ENCODE measurements at regions not wholly inside any gene's neighbourhood (a gene's known extent, or its start where the extent isn't known, plus 50 kb on each side); places are given as distances from the start of the nearest gene placed in this dataset.
"Not testable (repeated sequence)": the region's sequence is repeated elsewhere in the genome, so short reads cannot be mapped to it uniquely, and the experiment has no call there.

DNA sequence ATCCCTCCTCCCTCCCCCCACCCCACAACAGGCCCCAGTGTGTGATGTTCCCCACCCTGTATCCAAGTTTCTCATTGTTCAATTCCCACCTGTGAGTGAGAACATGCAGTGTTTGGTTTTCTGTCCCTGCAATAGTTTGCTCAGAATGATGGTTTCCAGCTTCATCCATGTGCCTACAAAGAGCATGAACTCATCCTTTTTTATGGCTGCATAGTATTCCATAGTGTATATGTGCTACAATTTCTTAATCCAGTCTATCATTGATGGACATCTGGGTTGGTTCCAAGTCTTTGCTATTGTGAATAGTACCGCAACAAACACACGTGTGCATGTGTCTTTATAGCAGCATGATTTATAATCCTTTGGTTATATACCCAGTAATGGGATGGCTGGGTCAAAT lies 108.2 kb upstream of the SLC35F1 start:
- H3K27ac ChIP-seq (ENCODE audit: low read depth, low read length); intact Hi-C loops (cut with micrococcal nuclease); H3K27me3 ChIP-seq (ENCODE audit: control insufficient read depth in 2 of 2, insufficient read depth in 2 of 2, low read length in 2 of 2); CTCF ChIA-PET; H3K27ac Mint-ChIP-seq; H3K9me3 ChIP-seq (ENCODE audit: control insufficient read depth in 2 of 3, low read length in 3 of 3); H3K4me1 ChIP-seq (ENCODE audit: control insufficient read depth in 2 of 2, insufficient read depth in 2 of 2, low read length in 2 of 2); ATAC-seq; H3K36me3 ChIP-seq (ENCODE audit: control insufficient read depth in 2 of 3, insufficient read depth in 3 of 3, low read length in 3 of 3); POLR2A ChIA-PET; H3K4me1 Mint-ChIP-seq; DNase-seq; H3K4me3 ChIP-seq (ENCODE audit: low read length); H3K36me3 Mint-ChIP-seq; H3K4me3 Mint-ChIP-seq: not testable (repeated sequence)
- H3K27me3 Mint-ChIP-seq: peaks cover 0 to 12% (median 4%) of the 10 kb centered on the region in 5 donors
- H3K9me3 Mint-ChIP-seq: peaks cover 0 to 11% (median 4%) of the 10 kb centered on the region in 11 donors

DNA sequence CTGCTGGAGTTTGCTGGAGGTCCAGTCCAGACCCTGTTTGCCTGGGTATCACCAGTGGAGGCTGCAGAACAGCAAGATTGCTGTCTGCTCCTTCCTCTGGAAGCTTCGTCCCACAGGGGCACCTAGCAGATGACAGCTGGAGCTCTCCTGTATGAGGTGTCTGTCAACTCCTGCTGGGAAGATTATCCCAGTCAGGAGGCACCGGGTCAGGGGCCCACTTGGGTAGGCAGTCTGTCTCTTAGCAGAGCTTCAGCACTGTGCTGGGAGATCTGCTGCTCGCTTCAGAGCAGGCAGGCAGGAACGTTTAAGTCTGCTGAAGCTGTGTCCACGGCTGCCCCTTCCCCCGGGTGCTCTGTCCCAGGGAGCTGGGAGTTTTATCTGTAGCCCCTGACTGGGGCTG lies 96.8 kb upstream of the SLC35F1 start:
- no peaks in the 10 kb centered on the region for H3K4me1 ChIP-seq (ENCODE audit: control insufficient read depth in 2 of 2, insufficient read depth in 2 of 2, low read length in 2 of 2)
- H3K9me3 ChIP-seq (ENCODE audit: control insufficient read depth in 2 of 3, low read length in 3 of 3): no peaks in the 10 kb centered on the region
- ChIA-PET POLR2A (no interaction called here), CTCF (no interaction called here)
- Mint-ChIP-seq H3K4me1 (no peaks in the 10 kb centered on the region), H3K27ac (no peak overlapping the region), H3K9me3 (peaks cover 0 to 14% (median 6%) of the 10 kb centered on the region in 11 donors), H3K4me3 (no peak overlapping the region), H3K36me3 (no peaks in the 10 kb centered on the region), H3K27me3 (peaks cover 0 to 16% (median 11%) of the 10 kb centered on the region in 5 donors)
- intact Hi-C loops (cut with micrococcal nuclease): no loop called here
- ATAC-seq (no peak), DNase-seq (no peak)
- no peak overlapping the region for H3K27ac ChIP-seq (ENCODE audit: low read depth, low read length)
- no peaks in the 10 kb centered on the region for H3K36me3 ChIP-seq (ENCODE audit: control insufficient read depth in 2 of 3, insufficient read depth in 3 of 3, low read length in 3 of 3)
- H3K27me3 ChIP-seq (ENCODE audit: control insufficient read depth in 2 of 2, insufficient read depth in 2 of 2, low read length in 2 of 2): no peaks in the 10 kb centered on the region
- H3K4me3 ChIP-seq (ENCODE audit: low read length): no peak overlapping the region

DNA sequence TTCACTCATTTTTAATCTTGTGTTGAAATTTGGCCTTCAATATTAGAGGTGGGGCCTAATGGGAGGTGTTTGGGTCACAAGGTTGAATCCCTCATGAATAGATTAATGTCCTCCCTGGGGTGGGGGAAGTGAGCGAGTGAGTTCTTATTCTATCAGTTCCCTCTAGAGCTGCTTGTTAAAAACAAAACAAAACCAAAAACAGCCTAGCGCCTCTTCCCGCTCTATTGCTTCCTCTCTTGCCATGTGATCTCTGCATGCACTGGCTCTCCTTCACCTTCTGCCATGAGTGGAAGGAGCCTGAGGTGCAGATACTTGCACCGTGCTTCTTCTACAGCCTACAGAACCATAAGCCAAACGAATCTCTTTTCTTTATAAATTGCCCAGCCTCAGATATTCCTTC lies 89.6 kb upstream of the SLC35F1 start:
- peaks cover 0 to 14% (median 7%) of the 10 kb centered on the region in 5 donors for H3K27me3 Mint-ChIP-seq
- H3K9me3 ChIP-seq (ENCODE audit: control insufficient read depth in 2 of 3, low read length in 3 of 3): no peaks in the 10 kb centered on the region
- H3K27me3 ChIP-seq (ENCODE audit: control insufficient read depth in 2 of 2, insufficient read depth in 2 of 2, low read length in 2 of 2): no peaks in the 10 kb centered on the region
- no peak for ATAC-seq
- no peaks in the 10 kb centered on the region for H3K36me3 Mint-ChIP-seq
- H3K4me1 Mint-ChIP-seq: no peaks in the 10 kb centered on the region
- no peak overlapping the region for H3K27ac Mint-ChIP-seq
- intact Hi-C loops (cut with micrococcal nuclease): no loop called here
- peaks cover 2 to 29% (median 8%) of the 10 kb centered on the region in 11 donors for H3K9me3 Mint-ChIP-seq
- H3K36me3 ChIP-seq (ENCODE audit: control insufficient read depth in 2 of 3, insufficient read depth in 3 of 3, low read length in 3 of 3): no peaks in the 10 kb centered on the region
- ChIA-PET POLR2A (no interaction called here), CTCF (no interaction called here)
- no peak for DNase-seq
- H3K27ac ChIP-seq (ENCODE audit: low read depth, low read length): no peak overlapping the region
- no peak overlapping the region for H3K4me3 Mint-ChIP-seq
- H3K4me3 ChIP-seq (ENCODE audit: low read length): no peak overlapping the region
- H3K4me1 ChIP-seq (ENCODE audit: control insufficient read depth in 2 of 2, insufficient read depth in 2 of 2, low read length in 2 of 2): no peaks in the 10 kb centered on the region

DNA sequence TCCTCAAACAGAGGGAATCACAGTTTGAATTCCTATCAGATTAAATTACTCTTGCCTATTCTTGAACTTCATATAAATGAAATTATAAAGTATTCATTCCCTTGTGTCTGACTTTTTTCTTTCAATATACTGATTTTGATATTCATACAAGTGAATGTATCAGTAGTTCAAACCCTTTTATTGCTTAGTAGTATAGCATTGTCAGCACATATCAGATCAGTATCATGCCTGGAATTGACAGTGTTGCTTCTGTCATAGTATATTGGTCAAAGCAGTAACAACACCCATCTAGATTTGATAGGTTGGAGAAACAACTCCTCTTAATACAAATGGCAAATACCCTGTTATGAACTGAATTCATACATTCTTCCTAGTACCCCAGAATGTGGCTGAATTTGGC lies 89.1 kb upstream of the SLC35F1 start:
- Mint-ChIP-seq H3K27ac (no peak overlapping the region), H3K4me1 (no peaks in the 10 kb centered on the region), H3K9me3 (peaks cover 2 to 29% (median 8%) of the 10 kb centered on the region in 11 donors), H3K27me3 (peaks cover 0 to 14% (median 7%) of the 10 kb centered on the region in 5 donors), H3K36me3 (no peaks in the 10 kb centered on the region), H3K4me3 (no peak overlapping the region)
- Histone ChIP-seq H3K27me3 (ENCODE audit: control insufficient read depth in 2 of 2, insufficient read depth in 2 of 2, low read length in 2 of 2) (no peaks in the 10 kb centered on the region), H3K27ac (ENCODE audit: low read depth, low read length) (no peak overlapping the region), H3K4me3 (ENCODE audit: low read length) (no peak overlapping the region), H3K4me1 (ENCODE audit: control insufficient read depth in 2 of 2, insufficient read depth in 2 of 2, low read length in 2 of 2) (no peaks in the 10 kb centered on the region), H3K9me3 (ENCODE audit: control insufficient read depth in 2 of 3, low read length in 3 of 3) (no peaks in the 10 kb centered on the region), H3K36me3 (ENCODE audit: control insufficient read depth in 2 of 3, insufficient read depth in 3 of 3, low read length in 3 of 3) (no peaks in the 10 kb centered on the region)
- ATAC-seq (no peak), DNase-seq (no peak)
- intact Hi-C loops (cut with micrococcal nuclease): no loop called here
- ChIA-PET POLR2A (no interaction called here), CTCF (no interaction called here)

DNA sequence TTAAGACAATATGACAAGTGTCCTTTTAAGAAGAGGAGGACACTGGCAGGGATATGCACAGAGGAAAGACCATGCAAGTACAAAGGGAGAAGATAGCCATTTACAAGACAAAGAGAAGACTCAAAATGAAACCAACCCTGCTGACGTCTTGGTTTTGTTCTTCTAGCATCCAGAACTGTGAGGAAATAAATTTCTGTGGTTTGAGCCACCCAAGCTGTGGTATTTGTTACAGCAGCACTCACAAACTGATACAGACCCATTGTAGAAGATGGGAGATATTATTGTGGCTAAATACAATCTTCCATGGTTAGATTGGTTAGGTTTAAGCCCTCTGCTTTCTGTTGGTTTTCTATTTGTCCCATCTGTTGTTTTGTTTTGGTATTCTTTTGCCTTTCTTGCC lies 88.6 kb upstream of the SLC35F1 start:
- H3K36me3 ChIP-seq (ENCODE audit: control insufficient read depth in 2 of 3, insufficient read depth in 3 of 3, low read length in 3 of 3): no peaks in the 10 kb centered on the region
- Mint-ChIP-seq H3K36me3 (no peaks in the 10 kb centered on the region), H3K4me1 (no peaks in the 10 kb centered on the region), H3K27ac (no peak overlapping the region), H3K4me3 (no peak overlapping the region), H3K27me3 (peaks cover 0 to 14% (median 7%) of the 10 kb centered on the region in 5 donors), H3K9me3 (peaks cover 2 to 29% (median 8%) of the 10 kb centered on the region in 11 donors)
- no peak overlapping the region for H3K4me3 ChIP-seq (ENCODE audit: low read length)
- DNase-seq (no peak), ATAC-seq (no peak)
- no peaks in the 10 kb centered on the region for H3K9me3 ChIP-seq (ENCODE audit: control insufficient read depth in 2 of 3, low read length in 3 of 3)
- no peaks in the 10 kb centered on the region for H3K4me1 ChIP-seq (ENCODE audit: control insufficient read depth in 2 of 2, insufficient read depth in 2 of 2, low read length in 2 of 2)
- no peaks in the 10 kb centered on the region for H3K27me3 ChIP-seq (ENCODE audit: control insufficient read depth in 2 of 2, insufficient read depth in 2 of 2, low read length in 2 of 2)
- ChIA-PET CTCF (no interaction called here), POLR2A (no interaction called here)
- H3K27ac ChIP-seq (ENCODE audit: low read depth, low read length): no peak overlapping the region
- intact Hi-C loops (cut with micrococcal nuclease): no loop called here

DNA sequence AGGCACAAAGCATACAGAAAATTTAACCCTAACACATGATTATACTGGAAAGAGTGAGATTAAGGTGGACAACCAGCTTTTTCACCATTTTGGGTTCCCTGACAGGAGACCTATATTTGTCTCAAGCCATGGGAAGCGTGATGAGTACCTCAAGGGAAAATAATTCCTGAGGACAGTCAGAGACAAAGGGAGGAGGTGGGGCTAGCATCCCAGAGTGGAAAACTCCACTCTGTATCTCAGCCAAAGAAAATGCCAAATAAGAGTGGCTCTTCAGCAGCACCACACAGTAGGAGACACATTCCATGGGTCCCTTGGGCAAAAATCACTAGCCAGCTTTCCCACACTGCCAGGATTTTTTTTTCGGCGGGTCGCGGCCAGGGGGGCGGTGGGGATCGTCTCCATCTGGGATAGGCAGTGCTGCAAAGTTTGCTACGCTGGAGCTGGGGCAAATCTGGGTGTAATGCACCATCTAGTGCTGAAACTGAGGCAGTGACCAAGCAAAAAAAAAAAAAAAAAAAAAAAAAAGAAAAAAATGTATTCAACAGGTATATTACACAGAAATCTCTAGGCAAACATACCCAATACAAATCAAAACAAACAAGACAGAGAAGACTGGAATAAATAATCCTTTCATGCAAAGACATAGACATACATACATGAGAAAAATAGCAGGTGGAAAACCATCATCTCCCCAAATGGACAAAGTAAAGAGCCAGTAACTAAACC lies 77.3 kb upstream of the SLC35F1 start:
- H3K27ac Mint-ChIP-seq: no peak overlapping the region
- ATAC-seq (no peak), DNase-seq (no peak)
- no peaks in the 10 kb centered on the region for H3K27me3 ChIP-seq (ENCODE audit: control insufficient read depth in 2 of 2, insufficient read depth in 2 of 2, low read length in 2 of 2)
- H3K4me1 ChIP-seq (ENCODE audit: control insufficient read depth in 2 of 2, insufficient read depth in 2 of 2, low read length in 2 of 2): no peaks in the 10 kb centered on the region
- H3K9me3 ChIP-seq (ENCODE audit: control insufficient read depth in 2 of 3, low read length in 3 of 3): no peaks in the 10 kb centered on the region
- POLR2A ChIA-PET: no interaction called here
- H3K4me3 ChIP-seq (ENCODE audit: low read length): no peak overlapping the region
- H3K4me1 Mint-ChIP-seq: no peaks in the 10 kb centered on the region
- peaks cover 3 to 44% (median 36%) of the 10 kb centered on the region in 5 donors for H3K27me3 Mint-ChIP-seq
- no peak overlapping the region for H3K4me3 Mint-ChIP-seq
- H3K36me3 ChIP-seq (ENCODE audit: control insufficient read depth in 2 of 3, insufficient read depth in 3 of 3, low read length in 3 of 3): no peaks in the 10 kb centered on the region
- no peak overlapping the region for H3K27ac ChIP-seq (ENCODE audit: low read depth, low read length)
- peaks cover 0 to 5% (median 0%) of the 10 kb centered on the region in 5 donors for H3K36me3 Mint-ChIP-seq
- CTCF ChIA-PET: no interaction called here
- intact Hi-C loops (cut with micrococcal nuclease): no loop called here
- peaks cover 0 to 27% (median 7%) of the 10 kb centered on the region in 11 donors for H3K9me3 Mint-ChIP-seq

DNA sequence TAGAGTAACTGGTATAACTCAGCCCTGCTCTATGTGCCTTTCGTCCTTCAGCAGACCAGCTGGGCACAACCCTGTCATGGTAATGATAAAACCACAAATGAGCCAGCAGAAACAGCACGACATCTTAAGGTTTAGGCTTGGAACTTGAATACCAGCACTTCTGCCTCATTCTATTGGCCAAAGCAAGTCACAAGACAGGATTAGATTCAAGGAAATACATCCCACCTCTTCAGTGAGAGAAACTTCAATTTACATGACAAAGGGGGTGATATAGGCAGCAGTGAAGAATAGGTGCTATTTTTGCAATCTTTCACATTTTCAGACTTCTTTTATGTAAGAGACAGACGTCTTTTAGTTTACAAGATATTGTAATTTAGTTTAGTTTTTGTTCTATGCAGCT lies 69.8 kb upstream of the SLC35F1 start:
- Histone ChIP-seq H3K27ac (ENCODE audit: low read depth, low read length) (no peak overlapping the region), H3K9me3 (ENCODE audit: control insufficient read depth in 2 of 3, low read length in 3 of 3) (no peaks in the 10 kb centered on the region), H3K27me3 (ENCODE audit: control insufficient read depth in 2 of 2, insufficient read depth in 2 of 2, low read length in 2 of 2) (no peaks in the 10 kb centered on the region), H3K36me3 (ENCODE audit: control insufficient read depth in 2 of 3, insufficient read depth in 3 of 3, low read length in 3 of 3) (no peaks in the 10 kb centered on the region), H3K4me3 (ENCODE audit: low read length) (no peak overlapping the region), H3K4me1 (ENCODE audit: control insufficient read depth in 2 of 2, insufficient read depth in 2 of 2, low read length in 2 of 2) (no peaks in the 10 kb centered on the region)
- peaks cover 0 to 8% (median 0%) of the 10 kb centered on the region in 5 donors for H3K27me3 Mint-ChIP-seq
- H3K4me3 Mint-ChIP-seq: no peak overlapping the region
- H3K36me3 Mint-ChIP-seq: no peaks in the 10 kb centered on the region
- peaks cover 0 to 26% (median 8%) of the 10 kb centered on the region in 11 donors for H3K9me3 Mint-ChIP-seq
- POLR2A ChIA-PET: no interaction called here
- ATAC-seq: no peak
- H3K4me1 Mint-ChIP-seq: no peaks in the 10 kb centered on the region
- CTCF ChIA-PET: no interaction called here
- H3K27ac Mint-ChIP-seq: no peak overlapping the region
- DNase-seq: no peak
- intact Hi-C loops (cut with micrococcal nuclease): no loop called here

Measured in naive thymus-derived CD4-positive, alpha-beta T cell (primary cell).